NCI-H1694 (cell line): ENCODE measurements at regions not wholly inside any gene's neighbourhood (a gene's known extent, or its start where the extent isn't known, plus 50 kb on each side); places are given as distances from the start of the nearest gene placed in this dataset.
"Not testable (repeated sequence)": the region's sequence is repeated elsewhere in the genome, so short reads cannot be mapped to it uniquely, and the experiment has no call there.

ENCODE experiments used
- DNase-seq: peaks from one replicate; lab custom pipeline; 2025; lab: John Stamatoyannopoulos, UW

DNA sequence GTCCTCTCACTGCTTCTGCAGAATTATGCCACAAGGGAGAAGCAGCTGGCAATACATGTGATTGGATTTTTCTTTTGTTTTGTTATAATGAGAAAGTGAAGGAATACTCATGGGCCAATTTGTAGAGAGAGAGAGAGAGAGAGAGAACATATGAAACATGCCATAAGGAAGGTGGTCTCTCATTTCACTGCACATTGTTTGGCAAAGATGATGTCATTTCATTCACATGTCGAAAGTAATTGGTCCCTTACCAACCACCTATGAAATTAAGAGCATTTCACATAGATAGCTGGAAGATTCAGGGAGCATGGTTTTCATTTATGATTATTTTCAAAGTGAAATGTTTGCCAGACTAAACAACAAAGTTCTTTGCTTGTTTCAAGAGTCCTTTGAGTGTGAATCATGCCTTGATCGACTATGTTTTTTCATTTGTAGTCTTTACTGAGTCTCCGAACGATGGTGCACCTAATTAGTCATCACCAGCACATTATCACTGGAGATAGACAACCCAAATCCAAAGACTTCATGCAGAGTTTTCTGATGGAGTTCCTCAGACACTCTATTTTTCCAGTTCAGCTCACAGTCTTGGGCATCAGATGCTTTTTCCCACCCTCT is 130.1 kb upstream of the ZEB1 start:
- no peak for DNase-seq

GRCh38 chr10:31190488-31190887 is 128.5 kb upstream of the ZEB1 start:
- DNase-seq = no peak

DNA sequence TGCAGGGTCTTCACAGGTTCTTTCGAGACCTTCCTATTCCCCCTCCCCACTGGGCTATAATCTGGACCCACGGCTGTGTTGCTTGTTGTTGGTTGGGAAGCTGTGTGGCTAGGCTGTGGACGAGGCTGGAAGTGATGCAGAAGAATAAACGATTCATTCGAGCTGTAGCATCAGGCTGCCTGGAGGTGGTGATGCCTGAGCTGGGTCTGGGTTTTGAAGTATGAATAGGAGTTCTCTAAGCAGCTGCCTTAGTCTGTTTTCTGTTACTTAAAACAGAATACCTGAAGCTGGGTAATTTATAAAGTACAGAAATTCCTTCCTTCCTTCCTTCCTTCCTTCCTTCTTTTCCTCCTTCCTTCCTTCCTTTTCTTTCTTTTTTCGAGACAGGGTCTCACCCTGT is 126.5 kb upstream of the ZEB1 start:
- DNase-seq = no peak

DNA sequence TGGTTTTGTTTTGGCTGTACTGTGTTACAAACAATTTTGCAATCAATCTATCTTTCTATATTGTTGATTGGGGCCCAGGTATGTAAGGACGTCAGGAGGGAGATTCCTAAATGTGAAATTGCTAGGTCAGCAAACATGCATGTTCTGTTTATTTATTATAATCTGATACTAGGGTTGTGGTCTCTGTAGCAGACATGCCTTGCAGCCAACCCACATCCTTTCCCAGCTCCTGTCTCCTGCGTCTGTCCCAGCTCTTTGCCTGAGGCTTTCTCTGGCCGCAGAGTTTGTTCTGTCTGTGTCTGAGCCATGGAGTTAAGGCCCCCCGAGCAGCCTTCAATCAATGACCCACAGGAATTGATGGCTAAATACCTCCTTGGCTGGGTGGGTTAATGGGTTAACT is 124.0 kb upstream of the ZEB1 start:
- DNase-seq = no peak

- no peak for DNase-seq
Observed at GRCh38 chr10:31197886-31198285, 121.1 kb upstream of the ZEB1 start.

DNA sequence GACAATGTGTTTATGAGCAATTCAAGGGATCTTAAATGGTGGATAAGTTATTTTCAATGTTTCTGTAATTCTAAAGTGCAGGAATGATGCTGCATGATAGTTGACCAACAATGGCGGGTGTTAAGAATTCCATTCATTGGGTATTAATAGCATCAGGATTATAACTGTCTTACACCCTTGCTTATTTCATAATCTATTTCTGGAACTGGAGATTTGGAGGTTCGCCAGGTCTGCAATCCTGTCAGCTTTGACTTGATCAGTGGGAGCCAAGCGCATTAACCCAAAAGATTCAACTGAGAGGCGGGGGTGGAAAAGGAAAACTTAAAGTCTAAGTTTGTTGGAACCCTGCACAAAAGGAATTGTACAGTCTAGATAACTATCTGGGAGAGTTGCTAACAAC is 114.9 kb upstream of the ZEB1 start:
- no peak for DNase-seq

GRCh38 chr10:31207636-31208035 is 111.4 kb upstream of the ZEB1 start:
- DNase-seq = no peak

DNA sequence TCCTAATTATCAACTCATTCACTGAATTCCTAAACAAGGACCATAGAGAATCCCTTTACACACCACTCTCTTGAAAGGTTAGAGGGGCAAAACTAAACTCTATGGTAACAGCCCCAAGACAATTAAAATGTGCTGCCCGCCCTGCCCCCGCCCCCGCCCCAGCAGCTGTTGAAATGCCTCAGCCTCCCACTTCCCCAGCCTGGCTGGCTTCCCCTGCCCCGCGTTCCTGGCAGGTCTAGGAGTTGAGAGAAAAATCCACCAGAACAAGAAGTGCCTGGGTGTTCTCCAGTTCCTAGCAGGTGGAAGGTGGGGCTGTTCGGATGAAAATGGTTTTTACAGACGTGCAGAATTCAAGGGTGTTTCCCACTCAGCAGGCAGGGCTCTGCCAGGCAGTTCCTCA is 109.5 kb upstream of the ZEB1 start:
- no peak for DNase-seq

- no peak for DNase-seq
Observed at GRCh38 chr10:31210190-31210589, 108.8 kb upstream of the ZEB1 start.

GRCh38 chr10:31213959-31214358 is 105.1 kb upstream of the ZEB1 start:
- DNase-seq = no peak

DNA sequence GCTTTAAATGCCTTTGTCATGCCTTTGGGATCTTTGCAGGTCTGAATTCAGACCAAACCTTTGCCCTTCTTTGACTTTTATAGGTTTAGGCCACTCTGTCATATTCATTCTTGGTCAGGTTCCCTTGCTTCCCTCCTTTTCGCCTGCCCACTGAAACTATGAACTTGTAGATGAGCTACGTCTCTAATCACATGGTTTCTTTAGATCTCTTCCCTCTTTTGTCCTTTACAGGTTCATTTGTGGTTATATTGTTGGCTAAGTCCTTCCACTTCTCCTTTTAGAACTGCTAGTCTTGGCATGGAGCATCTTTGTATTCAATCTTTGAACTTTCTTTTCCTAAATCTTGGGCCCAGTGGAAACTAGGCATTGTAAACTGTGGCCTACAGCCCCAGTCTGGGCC is 104.0 kb upstream of the ZEB1 start:
- no peak for DNase-seq

GRCh38 chr10:31219306-31219705 is 99.7 kb upstream of the ZEB1 start:
- DNase-seq = no peak

DNA sequence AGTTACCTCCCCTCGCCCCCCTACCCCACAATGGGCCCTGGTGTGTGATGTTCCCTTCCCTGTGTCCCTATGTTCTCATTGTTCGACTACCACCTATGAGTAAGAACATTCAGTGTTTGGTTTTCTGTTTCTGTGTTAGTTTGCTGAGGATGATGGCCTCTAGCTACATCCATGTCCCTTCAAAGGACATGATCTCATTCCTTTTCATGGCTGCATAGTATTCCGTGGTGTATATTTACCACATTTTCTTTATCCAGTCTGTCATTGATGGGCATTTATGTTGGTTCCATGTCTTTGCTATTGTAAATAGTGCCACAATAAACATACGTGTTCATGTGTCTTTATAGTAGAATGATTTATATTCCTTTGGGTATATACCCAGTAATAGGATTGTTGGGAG is 90.2 kb upstream of the ZEB1 start:
- DNase-seq = not testable (repeated sequence)

DNA sequence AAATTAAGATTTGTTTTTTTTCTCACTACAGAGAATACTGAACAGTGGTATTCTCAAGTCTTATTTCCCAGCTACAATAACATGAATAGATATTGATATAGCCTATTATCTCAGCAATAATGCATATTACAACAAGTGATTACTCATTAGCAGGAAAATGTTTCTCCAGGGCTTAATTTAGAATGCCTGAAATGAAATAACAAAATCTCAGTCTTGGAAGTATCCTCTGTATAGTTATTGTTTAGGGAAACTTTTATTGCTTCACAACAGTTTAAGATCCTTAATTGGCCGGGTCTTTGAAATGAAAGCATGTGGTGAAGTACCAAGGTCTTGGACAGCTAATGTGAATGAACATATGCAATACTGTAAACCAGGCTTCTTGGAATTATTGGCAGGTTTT is 79.1 kb upstream of the ZEB1 start:
- no peak for DNase-seq

DNA sequence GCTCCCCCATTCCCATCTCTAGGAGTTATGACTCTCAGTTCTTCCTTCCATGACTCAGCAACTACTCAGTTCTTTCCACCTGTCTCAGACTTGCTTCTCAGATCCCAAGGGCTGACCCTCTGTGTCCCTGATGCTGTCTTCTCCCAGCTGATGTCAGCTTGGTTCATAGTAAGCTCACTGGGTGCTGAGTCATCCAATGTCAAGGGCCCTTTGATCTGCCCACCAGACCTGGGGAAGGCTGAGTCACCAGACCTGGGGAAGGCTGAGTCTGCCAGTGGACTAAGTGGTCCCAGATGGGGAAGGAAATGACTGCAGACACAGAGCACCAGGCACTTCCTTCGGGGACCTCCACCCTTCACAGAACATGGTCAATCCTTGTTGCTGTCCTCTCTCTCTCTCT is 76.1 kb upstream of the ZEB1 start:
- no peak for DNase-seq

DNA sequence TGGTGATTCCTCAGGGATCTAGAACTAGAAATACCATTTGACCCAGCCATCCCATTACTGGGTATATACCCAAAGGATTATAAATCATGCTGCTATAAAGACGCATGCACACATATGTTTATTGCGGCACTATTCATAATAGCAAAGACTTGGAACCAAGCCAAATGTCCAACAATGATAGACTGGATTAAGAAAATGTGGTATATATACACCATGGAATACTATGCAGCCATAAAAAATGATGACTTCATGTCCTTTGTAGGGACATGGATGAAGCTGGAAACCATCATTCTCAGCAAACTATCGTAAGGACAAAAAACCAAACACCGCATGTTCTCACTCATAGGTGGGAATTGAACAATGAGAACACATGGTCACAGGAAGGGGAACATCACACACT is 67.9 kb upstream of the ZEB1 start:
- DNase-seq = not testable (repeated sequence)

- DNase-seq = no peak
Observed at GRCh38 chr10:31253237-31253636, 65.8 kb upstream of the ZEB1 start.

GRCh38 chr10:31261511-31262311 is 57.3 kb upstream of the ZEB1 start:
- no peak for DNase-seq

- DNase-seq = no peak
Observed at GRCh38 chr10:31262672-31263071, 56.3 kb upstream of the ZEB1 start.

DNA sequence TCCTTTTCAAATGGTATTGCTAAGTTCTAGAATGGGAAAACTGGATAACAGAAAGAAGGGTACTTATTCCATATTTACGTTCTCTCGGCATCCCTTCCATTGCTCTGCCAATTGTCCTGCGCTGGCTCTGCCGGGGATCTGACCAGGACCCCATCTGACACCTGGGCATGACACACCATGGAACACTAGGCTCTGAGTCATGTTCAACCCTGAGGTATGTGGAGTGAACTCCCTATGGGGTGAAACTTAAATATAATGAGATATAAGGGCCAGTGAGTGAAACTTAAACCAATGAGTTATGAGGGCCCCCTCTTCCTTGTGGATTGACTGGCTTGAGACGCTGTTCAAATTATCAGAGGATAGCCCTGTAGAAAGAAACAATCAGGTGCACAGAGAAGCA is 55.1 kb upstream of the ZEB1 start:
- no peak for DNase-seq

DNA sequence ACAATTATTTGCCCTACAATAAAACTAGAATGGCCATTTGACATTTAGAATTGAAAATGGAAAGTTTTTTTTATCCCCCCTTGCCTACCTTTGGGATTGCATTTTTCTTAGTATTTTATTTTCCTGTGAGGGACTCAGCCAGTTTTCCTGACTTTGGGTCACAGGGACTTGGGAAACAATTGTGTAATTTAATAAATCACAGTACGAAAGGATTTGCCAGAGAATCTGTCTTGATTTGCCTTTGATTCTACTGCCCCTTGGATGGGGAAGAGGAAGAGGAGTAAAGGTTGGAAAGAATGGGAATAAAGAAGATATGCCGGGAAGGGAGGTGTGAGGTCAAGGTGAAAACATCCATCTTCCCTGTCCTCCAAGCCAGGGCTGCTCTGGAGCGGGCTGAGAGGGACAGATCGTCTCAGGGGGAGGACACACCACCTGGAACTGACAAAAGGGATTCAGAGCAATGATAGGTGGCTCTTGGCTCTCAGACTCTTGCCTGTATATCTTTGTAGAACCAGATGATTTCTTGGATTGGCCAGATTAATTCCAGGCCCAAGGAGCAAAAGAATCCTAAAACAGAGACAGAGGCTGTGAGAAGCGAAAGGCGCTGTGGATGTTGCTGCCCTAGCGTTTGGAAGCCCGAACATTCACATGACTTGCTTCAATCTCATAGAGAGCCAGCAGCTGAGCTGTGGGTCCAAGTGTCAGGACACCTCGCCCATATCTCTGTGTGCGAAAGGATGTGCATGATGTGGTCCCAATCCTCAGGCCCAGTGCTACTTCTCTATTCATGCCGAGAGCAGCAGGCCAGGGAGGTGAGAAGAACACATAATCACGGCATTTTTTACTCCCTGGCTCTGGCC is 50.3 kb upstream of the ZEB1 start:
- no peak for DNase-seq
